ENCODE measurements at regions not wholly inside any gene's neighbourhood (a gene's known extent, or its start where the extent isn't known, plus 50 kb on each side); places are given as distances from the start of the nearest gene placed in this dataset.

- TF ChIP-seq SIN3A (IDR thresholded peaks at IDR 0.05; ENCODE audit: low read depth), result no peak
- TF ChIP-seq RAD21 (IDR thresholded peaks at IDR 0.05; ENCODE audit: low read depth), result no peak
- TF ChIP-seq JUND (IDR thresholded peaks at IDR 0.05), result no peak
- TF ChIP-seq SP1 (IDR thresholded peaks at IDR 0.05; ENCODE audit: low read depth), result no peak
- TF ChIP-seq ZFX (IDR thresholded peaks at IDR 0.05), result no peak
- no peak for TF ChIP-seq POLR2A (IDR thresholded peaks at IDR 0.05; ENCODE audit: borderline replicate concordance, extremely low read depth, insufficient read depth, insufficient read length)
- TF ChIP-seq ZNF274 (IDR thresholded peaks at IDR 0.05; ENCODE audit: low read depth, low read length), result no peak
- TF ChIP-seq SRF (IDR thresholded peaks at IDR 0.05; ENCODE audit: low read depth), result no peak
- TF ChIP-seq ATF3 (IDR thresholded peaks at IDR 0.05), result no peak
- no peak for TF ChIP-seq CTCF (IDR thresholded peaks at IDR 0.05 in 2 of 3, conservative IDR thresholded peaks at IDR 0.05 in 1 of 3; ENCODE audit: borderline replicate concordance in 1 of 3, insufficient read depth in 1 of 3, low read depth in 2 of 3, low read length in 2 of 3)
- no peak for TF ChIP-seq POLR2AphosphoS5 (IDR thresholded peaks at IDR 0.05; ENCODE audit: low read depth, low read length)
- TF ChIP-seq ZBTB33 (IDR thresholded peaks at IDR 0.05; ENCODE audit: extremely low read depth, insufficient replicate concordance, low read length), result no peak
- TF ChIP-seq FOSL1 (IDR thresholded peaks at IDR 0.05; ENCODE audit: low read depth), result no peak
- TF ChIP-seq YY1 (IDR thresholded peaks at IDR 0.05; ENCODE audit: extremely low read depth, insufficient replicate concordance, low read depth, low read length), result no peak
- no peak for TF ChIP-seq MAX (IDR thresholded peaks at IDR 0.05)
- no peak for TF ChIP-seq TCF7L2 (IDR thresholded peaks at IDR 0.05; ENCODE audit: borderline replicate concordance, extremely low read depth, insufficient read depth, insufficient read length)
- no peak for TF ChIP-seq ELF1 (IDR thresholded peaks at IDR 0.05; ENCODE audit: borderline replicate concordance, low read depth)
- Histone ChIP-seq H3K36me3 (ENCODE audit: control insufficient read depth in 1 of 2, insufficient read depth in 2 of 2, low read length in 2 of 2) (no peaks in the 10 kb centered on the region), H3K4me1 (ENCODE audit: control insufficient read depth in 1 of 2, insufficient read depth in 2 of 2, low read length in 2 of 2) (no peaks in the 10 kb centered on the region), H3K27me3 (ENCODE audit: insufficient read depth, low read length) (no peaks in the 10 kb centered on the region), H3K4me3 (replicated peaks in 1 of 2; ENCODE audit: low read depth in 1 of 2, low read length in 2 of 2) (no peak overlapping the region), H3K4me2 (ENCODE audit: low read length) (no peak overlapping the region), H3K9me2 (ENCODE audit: insufficient read depth) (no peaks in the 10 kb centered on the region), H4K20me1 (ENCODE audit: insufficient read depth) (no peaks in the 10 kb centered on the region), H2AFZ (ENCODE audit: low read depth, low read length, poor library complexity, severe bottlenecking) (no peak overlapping the region), H3K27ac (ENCODE audit: low read depth, low read length) (no peak overlapping the region), H3K9ac (ENCODE audit: low read length) (no peak overlapping the region), H3K9me3 (ENCODE audit: control insufficient read depth in 1 of 2, insufficient read depth in 1 of 2, low read depth in 1 of 2, low read length in 2 of 2) (no peaks in the 10 kb centered on the region), H3K79me2 (ENCODE audit: insufficient read depth, low read length) (no peaks in the 10 kb centered on the region)
- ChIA-PET POLR2A (no interaction called here), CTCF (no interaction called here), RAD21 (ENCODE audit: low non-redundant PET in 1 of 2, low total read pairs in 2 of 2, uncharacterized antibody in 2 of 2, unreplicated experiment in 2 of 2) (no interaction called here)
- DNase-seq (ENCODE audit: low read depth, low spot score) (no peak), ATAC-seq (no peak)
- intact Hi-C loops (cut with micrococcal nuclease), result no loop called here
- BruUV-seq (replicated peaks), result no TSS peak
These were observed 73.5 kb downstream of the TENT5C start for GRCh38 chr1:117679299-117679698.
